ENCODE measurements at regions not wholly inside any gene's neighbourhood (a gene's known extent, or its start where the extent isn't known, plus 50 kb on each side); places are given as distances from the start of the nearest gene placed in this dataset.
"Not testable (repeated sequence)": the region's sequence is repeated elsewhere in the genome, so short reads cannot be mapped to it uniquely, and the experiment has no call there.

- DNase-seq (ENCODE audit: extremely low spot score), result no peak
- H3K9me3 ChIP-seq, result peaks cover 0 to 24% (median 7%) of the 10 kb centered on the region in 4 donors
- intact Hi-C loops (cut with DNase I), result no loop called here
- H3K27me3 ChIP-seq, result no peaks in the 10 kb centered on the region
- H3K4me3 ChIP-seq, result no peak overlapping the region
- WGBS, result 54% methylated on average over 2 of the region's 2 CpGs
- H3K27ac ChIP-seq (replicated peaks in 1 of 4), result no peak overlapping the region
- no peaks in the 10 kb centered on the region for H3K4me1 ChIP-seq
- TF ChIP-seq, protein P1, sequence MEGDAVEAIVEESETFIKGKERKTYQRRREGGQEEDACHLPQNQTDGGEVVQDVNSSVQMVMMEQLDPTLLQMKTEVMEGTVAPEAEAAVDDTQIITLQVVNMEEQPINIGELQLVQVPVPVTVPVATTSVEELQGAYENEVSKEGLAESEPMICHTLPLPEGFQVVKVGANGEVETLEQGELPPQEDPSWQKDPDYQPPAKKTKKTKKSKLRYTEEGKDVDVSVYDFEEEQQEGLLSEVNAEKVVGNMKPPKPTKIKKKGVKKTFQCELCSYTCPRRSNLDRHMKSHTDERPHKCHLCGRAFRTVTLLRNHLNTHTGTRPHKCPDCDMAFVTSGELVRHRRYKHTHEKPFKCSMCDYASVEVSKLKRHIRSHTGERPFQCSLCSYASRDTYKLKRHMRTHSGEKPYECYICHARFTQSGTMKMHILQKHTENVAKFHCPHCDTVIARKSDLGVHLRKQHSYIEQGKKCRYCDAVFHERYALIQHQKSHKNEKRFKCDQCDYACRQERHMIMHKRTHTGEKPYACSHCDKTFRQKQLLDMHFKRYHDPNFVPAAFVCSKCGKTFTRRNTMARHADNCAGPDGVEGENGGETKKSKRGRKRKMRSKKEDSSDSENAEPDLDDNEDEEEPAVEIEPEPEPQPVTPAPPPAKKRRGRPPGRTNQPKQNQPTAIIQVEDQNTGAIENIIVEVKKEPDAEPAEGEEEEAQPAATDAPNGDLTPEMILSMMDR (IDR thresholded peaks at IDR 0.05), result no peak
- no peak for TF ChIP-seq EP300 (IDR thresholded peaks at IDR 0.05)
- no peaks in the 10 kb centered on the region for H3K36me3 ChIP-seq
Measured at GRCh38 chr3:5505997-5506396, 318.5 kb downstream of the EDEM1 start.

DNA sequence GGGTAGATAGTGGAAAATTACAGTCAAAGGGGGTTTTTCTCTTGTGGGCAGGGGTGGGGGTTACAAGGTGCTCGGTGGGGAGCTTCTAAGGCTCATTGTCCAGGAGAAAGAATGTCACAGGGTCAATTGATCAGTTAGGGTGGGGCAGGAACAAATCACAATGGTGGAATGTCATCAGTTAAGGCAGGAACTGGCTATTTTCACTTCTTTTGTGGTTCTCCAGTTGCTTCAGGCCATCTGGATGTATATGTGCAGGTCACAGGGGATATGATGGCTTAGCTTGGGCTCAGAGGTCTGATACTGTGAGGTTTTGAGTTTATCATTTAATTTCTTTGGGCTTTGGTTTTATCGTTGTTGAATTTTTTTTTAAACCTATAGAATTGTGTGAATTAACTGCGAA lies 321.4 kb downstream of the EDEM1 start:
- H3K4me1 ChIP-seq; H3K36me3 ChIP-seq; intact Hi-C loops (cut with DNase I); DNase-seq (ENCODE audit: extremely low spot score); H3K27me3 ChIP-seq; H3K27ac ChIP-seq (replicated peaks in 1 of 4); H3K4me3 ChIP-seq: not testable (repeated sequence)
- 87% methylated on average over 3 of the region's 3 CpGs for WGBS
- H3K9me3 ChIP-seq, result peaks cover 0 to 28% (median 14%) of the 10 kb centered on the region in 4 donors

DNA sequence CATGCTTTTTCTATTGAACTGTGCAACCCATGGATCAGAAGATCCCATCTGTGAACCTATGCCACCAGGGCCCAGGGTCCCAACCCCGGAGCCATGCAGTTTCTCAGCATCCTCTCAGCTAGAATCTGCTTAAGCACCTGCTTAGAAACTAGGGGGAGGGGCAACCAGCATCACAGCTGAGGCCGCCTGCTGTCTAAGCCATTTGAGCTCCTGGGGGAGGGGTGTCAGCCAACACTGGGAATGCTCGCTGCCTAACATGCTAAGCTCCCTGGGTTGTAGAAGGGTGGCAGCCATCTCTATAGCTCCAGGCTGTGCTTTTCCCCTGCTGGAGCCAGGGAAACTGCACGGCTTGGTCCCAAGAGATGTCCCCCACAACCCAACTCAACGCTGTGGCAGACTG lies 322.8 kb downstream of the EDEM1 start:
- Histone ChIP-seq H3K27ac (replicated peaks in 1 of 4) (no peak overlapping the region), H3K27me3 (no peaks in the 10 kb centered on the region), H3K4me1 (no peaks in the 10 kb centered on the region), H3K4me3 (no peak overlapping the region), H3K36me3 (no peaks in the 10 kb centered on the region), H3K9me3 (peaks cover 0 to 33% (median 14%) of the 10 kb centered on the region in 4 donors)
- intact Hi-C loops (cut with DNase I), result no loop called here
- TF ChIP-seq POLR2AphosphoS5 (IDR thresholded peaks at IDR 0.05) (no peak), EP300 (IDR thresholded peaks at IDR 0.05) (no peak), POLR2A (IDR thresholded peaks at IDR 0.05; ENCODE audit: low read depth) (no peak)
- TF ChIP-seq, protein P1 (IDR thresholded peaks at IDR 0.05), result no peak
- WGBS, result 75% methylated on average over 5 of the region's 5 CpGs
- DNase-seq (ENCODE audit: extremely low spot score), result no peak

- no peak for DNase-seq (ENCODE audit: extremely low spot score)
- H3K27me3 ChIP-seq, result no peaks in the 10 kb centered on the region
- no peaks in the 10 kb centered on the region for H3K4me1 ChIP-seq
- TF ChIP-seq EP300 (IDR thresholded peaks at IDR 0.05) (no peak), POLR2AphosphoS5 (IDR thresholded peaks at IDR 0.05) (no peak), POLR2A (IDR thresholded peaks at IDR 0.05; ENCODE audit: low read depth) (no peak)
- TF ChIP-seq, protein P1 (IDR thresholded peaks at IDR 0.05), result no peak
- 91% methylated on average over 4 of the region's 4 CpGs for WGBS
- no peak overlapping the region for H3K27ac ChIP-seq (replicated peaks in 1 of 4)
- H3K9me3 ChIP-seq, result peaks cover 0 to 12% (median 5%) of the 10 kb centered on the region in 4 donors
- intact Hi-C loops (cut with DNase I), result no loop called here
- H3K4me3 ChIP-seq, result no peak overlapping the region
- no peaks in the 10 kb centered on the region for H3K36me3 ChIP-seq
Measured at GRCh38 chr3:5517921-5518320, 330.4 kb downstream of the EDEM1 start.

DNA sequence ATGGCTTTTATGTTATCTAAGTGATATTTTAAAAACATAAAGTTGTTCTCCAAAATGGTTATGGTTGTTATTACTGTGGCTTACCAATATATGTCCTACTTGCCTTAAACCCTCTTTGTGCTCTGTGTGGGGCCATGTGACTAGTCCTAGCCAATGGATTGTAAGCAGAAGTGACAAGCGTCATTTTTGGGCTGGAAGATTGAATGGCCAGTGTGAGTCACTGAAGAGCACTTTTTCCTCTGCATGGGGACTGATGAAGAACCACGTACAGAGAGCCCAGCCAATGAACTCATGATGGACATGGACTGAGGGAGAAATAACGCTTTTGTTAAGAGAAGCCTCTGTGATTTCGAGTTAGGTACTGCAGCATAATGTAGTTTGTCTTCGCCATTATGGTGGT lies 332.7 kb downstream of the EDEM1 start:
- Histone ChIP-seq H3K9me3 (peaks cover 0 to 3% (median 0%) of the 10 kb centered on the region in 4 donors), H3K4me3 (no peak overlapping the region), H3K36me3 (no peaks in the 10 kb centered on the region), H3K27me3 (no peaks in the 10 kb centered on the region), H3K27ac (replicated peaks in 1 of 4) (no peak overlapping the region), H3K4me1 (no peaks in the 10 kb centered on the region)
- no peak for DNase-seq (ENCODE audit: extremely low spot score)
- WGBS, result 68% methylated on average over 5 of the region's 5 CpGs
- TF ChIP-seq POLR2AphosphoS5 (IDR thresholded peaks at IDR 0.05) (no peak), EP300 (IDR thresholded peaks at IDR 0.05) (no peak)
- TF ChIP-seq, protein P1 (IDR thresholded peaks at IDR 0.05), result no peak
- intact Hi-C loops (cut with DNase I), result no loop called here
